Activated T-cell treated with anti-CD3 and anti-CD28 coated beads, Interleukin-2, amount 50 U/mL, for 72 hours (primary cell): ENCODE measurements at regions not wholly inside any gene's neighbourhood (a gene's known extent, or its start where the extent isn't known, plus 50 kb on each side); places are given as distances from the start of the nearest gene placed in this dataset.

Source experiments
- ATAC-seq, 2 donors: fragments of 150-1000 bp; cut with Tn5 transposase; replicated peaks in 1 of 2; 2 replicates each; pipeline ENCODE4 v1.10.0; 2021; ENCODE audit warnings: moderate library complexity in 2 of 2, mild to moderate bottlenecking in 1 of 2
- DNase-seq, 2 donors: peaks; one replicate each; pipeline ENCODE4 v3.0.0; 2021 to 2022; ENCODE audit warnings: mixed read lengths in 1 of 2
- H3K27ac Mint-ChIP-seq: one replicate; pipeline ENCODE4 v1.8.0; 2022; ENCODE audit warnings: mild to moderate bottlenecking, moderate library complexity, mixed read lengths
- H3K27me3 Mint-ChIP-seq: one replicate; pipeline ENCODE4 v1.8.0; 2022; ENCODE audit warnings: low read depth, mixed read lengths
- H3K36me3 Mint-ChIP-seq, 2 donors: one replicate each; pipeline ENCODE4 v1.8.0; 2022; ENCODE audit warnings: mixed read lengths in 2 of 2, mild to moderate bottlenecking in 1 of 2; ENCODE audit not compliant: insufficient read depth in 2 of 2
- H3K4me1 Mint-ChIP-seq: one replicate; pipeline ENCODE4 v1.8.0; 2022; ENCODE audit warnings: low read depth, mixed read lengths
- H3K4me3 Mint-ChIP-seq, 2 donors: one replicate each; pipeline ENCODE4 v1.8.0; 2022; ENCODE audit warnings: mild to moderate bottlenecking in 2 of 2, mixed read lengths in 2 of 2, moderate library complexity in 2 of 2
- H3K9me3 Mint-ChIP-seq, 2 donors: one replicate each; pipeline ENCODE4 v1.8.0; 2022; ENCODE audit warnings: mixed read lengths in 2 of 2

- no peak overlapping the region for H3K27ac Mint-ChIP-seq
- H3K4me1 Mint-ChIP-seq, result no peaks in the 10 kb centered on the region
- no peaks in the 10 kb centered on the region for H3K36me3 Mint-ChIP-seq
- no peak overlapping the region for H3K4me3 Mint-ChIP-seq
- DNase-seq (no peak), ATAC-seq (no peak)
- no peaks in the 10 kb centered on the region for H3K9me3 Mint-ChIP-seq
- no peaks in the 10 kb centered on the region for H3K27me3 Mint-ChIP-seq
These were observed 165.9 kb upstream of the NECTIN1 start for GRCh38 chr11:119894916-119895315.

- no peaks in the 10 kb centered on the region for H3K36me3 Mint-ChIP-seq
- H3K27ac Mint-ChIP-seq, result no peak overlapping the region
- no peaks in the 10 kb centered on the region for H3K9me3 Mint-ChIP-seq
- H3K4me1 Mint-ChIP-seq, result no peaks in the 10 kb centered on the region
- DNase-seq (no peak), ATAC-seq (no peak)
- no peak overlapping the region for H3K4me3 Mint-ChIP-seq
- no peaks in the 10 kb centered on the region for H3K27me3 Mint-ChIP-seq
These were observed 163.4 kb upstream of the NECTIN1 start for GRCh38 chr11:119892311-119892808.

GRCh38 chr11:119891055-119891768, 162.2 kb upstream of the NECTIN1 start:
- Mint-ChIP-seq H3K4me3 (no peak overlapping the region), H3K4me1 (no peaks in the 10 kb centered on the region), H3K27me3 (no peaks in the 10 kb centered on the region), H3K27ac (no peak overlapping the region), H3K36me3 (no peaks in the 10 kb centered on the region), H3K9me3 (no peaks in the 10 kb centered on the region)
- no peak for DNase-seq
- no peak for ATAC-seq

- no peaks in the 10 kb centered on the region for H3K9me3 Mint-ChIP-seq
- ATAC-seq, result no peak
- no peak overlapping the region for H3K4me3 Mint-ChIP-seq
- DNase-seq, result no peak
- H3K27ac Mint-ChIP-seq, result no peak overlapping the region
- H3K4me1 Mint-ChIP-seq, result no peaks in the 10 kb centered on the region
- no peaks in the 10 kb centered on the region for H3K36me3 Mint-ChIP-seq
- H3K27me3 Mint-ChIP-seq, result peaks cover 3% of the 10 kb centered on the region
These were observed 161.5 kb upstream of the NECTIN1 start for GRCh38 chr11:119890466-119890865.

- peaks cover 7% of the 10 kb centered on the region for H3K27me3 Mint-ChIP-seq
- no peaks in the 10 kb centered on the region for H3K36me3 Mint-ChIP-seq
- ATAC-seq, result no peak
- no peaks in the 10 kb centered on the region for H3K4me1 Mint-ChIP-seq
- no peak overlapping the region for H3K27ac Mint-ChIP-seq
- H3K4me3 Mint-ChIP-seq, result no peak overlapping the region
- H3K9me3 Mint-ChIP-seq, result no peaks in the 10 kb centered on the region
- DNase-seq, result no peak
These were observed 160.8 kb upstream of the NECTIN1 start for GRCh38 chr11:119889728-119890280.

- H3K36me3 Mint-ChIP-seq, result no peaks in the 10 kb centered on the region
- ATAC-seq, result no peak
- no peak overlapping the region for H3K27ac Mint-ChIP-seq
- no peaks in the 10 kb centered on the region for H3K4me1 Mint-ChIP-seq
- DNase-seq, result no peak
- peaks cover 12% of the 10 kb centered on the region for H3K27me3 Mint-ChIP-seq
- H3K9me3 Mint-ChIP-seq, result no peaks in the 10 kb centered on the region
- H3K4me3 Mint-ChIP-seq, result no peak overlapping the region
These were observed 160.1 kb upstream of the NECTIN1 start for GRCh38 chr11:119889111-119889510.

GRCh38 chr11:119888119-119888518, 159.1 kb upstream of the NECTIN1 start:
- Mint-ChIP-seq H3K27me3 (peaks cover 14% of the 10 kb centered on the region), H3K4me1 (no peaks in the 10 kb centered on the region), H3K27ac (no peak overlapping the region), H3K9me3 (no peaks in the 10 kb centered on the region), H3K36me3 (no peaks in the 10 kb centered on the region), H3K4me3 (no peak overlapping the region)
- DNase-seq, result no peak
- ATAC-seq, result no peak

- Mint-ChIP-seq H3K27ac (no peak overlapping the region), H3K4me1 (no peaks in the 10 kb centered on the region), H3K9me3 (no peaks in the 10 kb centered on the region), H3K36me3 (no peaks in the 10 kb centered on the region), H3K4me3 (no peak overlapping the region), H3K27me3 (peaks cover 14% of the 10 kb centered on the region)
- ATAC-seq, result no peak
- DNase-seq, result no peak
These were observed 157.7 kb upstream of the NECTIN1 start for GRCh38 chr11:119886667-119887230.

GRCh38 chr11:119885861-119886567, 157.0 kb upstream of the NECTIN1 start:
- DNase-seq (no peak), ATAC-seq (no peak)
- Mint-ChIP-seq H3K4me1 (no peaks in the 10 kb centered on the region), H3K36me3 (no peaks in the 10 kb centered on the region), H3K27me3 (peaks cover 14% of the 10 kb centered on the region), H3K9me3 (no peaks in the 10 kb centered on the region), H3K4me3 (no peak overlapping the region), H3K27ac (no peak overlapping the region)

- H3K4me3 Mint-ChIP-seq, result no peak overlapping the region
- no peaks in the 10 kb centered on the region for H3K9me3 Mint-ChIP-seq
- ATAC-seq (no peak), DNase-seq (no peak)
- no peaks in the 10 kb centered on the region for H3K4me1 Mint-ChIP-seq
- H3K36me3 Mint-ChIP-seq, result no peaks in the 10 kb centered on the region
- H3K27ac Mint-ChIP-seq, result no peak overlapping the region
- peaks cover 14% of the 10 kb centered on the region for H3K27me3 Mint-ChIP-seq
These were observed 156.1 kb upstream of the NECTIN1 start for GRCh38 chr11:119885067-119885466.

GRCh38 chr11:119882316-119882715, 153.3 kb upstream of the NECTIN1 start:
- Mint-ChIP-seq H3K27me3 (peaks cover 26% of the 10 kb centered on the region), H3K36me3 (no peaks in the 10 kb centered on the region), H3K9me3 (no peaks in the 10 kb centered on the region), H3K4me1 (no peaks in the 10 kb centered on the region), H3K27ac (no peak overlapping the region), H3K4me3 (no peak overlapping the region)
- ATAC-seq, result no peak
- DNase-seq, result no peak

GRCh38 chr11:119880873-119881272, 151.9 kb upstream of the NECTIN1 start:
- Mint-ChIP-seq H3K27ac (no peak overlapping the region), H3K9me3 (no peaks in the 10 kb centered on the region), H3K4me3 (no peak overlapping the region), H3K36me3 (no peaks in the 10 kb centered on the region), H3K4me1 (no peaks in the 10 kb centered on the region), H3K27me3 (peaks cover 26% of the 10 kb centered on the region)
- DNase-seq (no peak), ATAC-seq (no peak)

- Mint-ChIP-seq H3K36me3 (no peaks in the 10 kb centered on the region), H3K4me3 (no peak overlapping the region), H3K9me3 (no peaks in the 10 kb centered on the region), H3K27me3 (peaks cover 20% of the 10 kb centered on the region), H3K27ac (no peak overlapping the region), H3K4me1 (no peaks in the 10 kb centered on the region)
- DNase-seq, result no peak
- no peak for ATAC-seq
These were observed 151.1 kb upstream of the NECTIN1 start for GRCh38 chr11:119880143-119880542.
